Neutrophil (primary cell): ENCODE measurements at regions not wholly inside any gene's neighbourhood (a gene's known extent, or its start where the extent isn't known, plus 50 kb on each side); places are given as distances from the start of the nearest gene placed in this dataset.

Experiments
- H3K27ac ChIP-seq: fragments of 200-600 bp; sonication (generic); 2 replicates; pipeline ENCODE4 v1.5.1; 2016; ENCODE audit warnings: mild to moderate bottlenecking, moderate library complexity
- H3K27me3 ChIP-seq: fragments of 200-600 bp; sonication (generic); 2 replicates; pipeline ENCODE4 v1.6.0; 2016; ENCODE audit warnings: mild to moderate bottlenecking
- H3K36me3 ChIP-seq: fragments of 200-600 bp; sonication (generic); 2 replicates; pipeline ENCODE4 v1.5.1; 2017
- H3K4me1 ChIP-seq, 2 experiments: fragments of 200-600 bp in 1 of 2; sonication (generic) in 1 of 2; 1 replicate in 1 of 2; 2 replicates in 1 of 2; pipeline versions ENCODE4 v1.5.1 to v1.6.1; 2013 to 2016; ENCODE audit warnings: low read depth in 1 of 2, low read length in 1 of 2, mild to moderate bottlenecking in 1 of 2, moderate library complexity in 1 of 2; ENCODE audit not compliant: control insufficient read depth in 1 of 2, insufficient read depth in 1 of 2
- H3K4me3 ChIP-seq, 2 experiments: fragments of 200-600 bp in 1 of 2; sonication (generic) in 1 of 2; 1 replicate in 1 of 2; 2 replicates in 1 of 2; pipeline ENCODE4 v1.5.1; 2013 to 2016; ENCODE audit warnings: low read depth in 1 of 2, low read length in 1 of 2, mild to moderate bottlenecking in 1 of 2, moderate library complexity in 1 of 2
- H3K9me3 ChIP-seq: fragments of 200-600 bp; sonication (generic); 2 replicates; pipeline ENCODE4 v1.5.1; 2016
- TF ChIP-seq, protein P1 (sequence below): fragments of 200-600 bp; sonication (generic); IDR thresholded peaks from 2 replicates; pipeline ENCODE4 v1.5.1; 2016; ENCODE audit warnings: antibody characterized with exemption

DNA sequence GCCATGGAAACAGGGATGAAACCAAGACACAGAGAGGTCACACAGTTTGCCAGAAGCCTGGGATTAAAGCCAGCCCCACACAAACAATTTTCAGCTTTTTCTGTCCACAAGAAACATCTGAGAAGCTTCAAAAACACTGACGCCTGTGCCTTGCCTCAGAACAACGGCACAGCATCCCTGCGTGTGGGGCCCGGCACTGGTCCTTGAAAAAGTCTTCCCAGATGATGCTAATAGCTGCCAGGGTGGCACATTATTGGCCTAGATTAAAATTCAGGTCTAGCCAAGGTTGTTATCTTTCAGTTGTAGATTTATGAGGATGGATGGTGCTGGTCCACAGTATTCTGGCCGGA is 321.4 kb downstream of the HAPSTR1 start:
- TF ChIP-seq, protein P1, sequence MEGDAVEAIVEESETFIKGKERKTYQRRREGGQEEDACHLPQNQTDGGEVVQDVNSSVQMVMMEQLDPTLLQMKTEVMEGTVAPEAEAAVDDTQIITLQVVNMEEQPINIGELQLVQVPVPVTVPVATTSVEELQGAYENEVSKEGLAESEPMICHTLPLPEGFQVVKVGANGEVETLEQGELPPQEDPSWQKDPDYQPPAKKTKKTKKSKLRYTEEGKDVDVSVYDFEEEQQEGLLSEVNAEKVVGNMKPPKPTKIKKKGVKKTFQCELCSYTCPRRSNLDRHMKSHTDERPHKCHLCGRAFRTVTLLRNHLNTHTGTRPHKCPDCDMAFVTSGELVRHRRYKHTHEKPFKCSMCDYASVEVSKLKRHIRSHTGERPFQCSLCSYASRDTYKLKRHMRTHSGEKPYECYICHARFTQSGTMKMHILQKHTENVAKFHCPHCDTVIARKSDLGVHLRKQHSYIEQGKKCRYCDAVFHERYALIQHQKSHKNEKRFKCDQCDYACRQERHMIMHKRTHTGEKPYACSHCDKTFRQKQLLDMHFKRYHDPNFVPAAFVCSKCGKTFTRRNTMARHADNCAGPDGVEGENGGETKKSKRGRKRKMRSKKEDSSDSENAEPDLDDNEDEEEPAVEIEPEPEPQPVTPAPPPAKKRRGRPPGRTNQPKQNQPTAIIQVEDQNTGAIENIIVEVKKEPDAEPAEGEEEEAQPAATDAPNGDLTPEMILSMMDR: no peak
- no peaks in the 10 kb centered on the region for H3K4me1 ChIP-seq
- no peaks in the 10 kb centered on the region for H3K27me3 ChIP-seq
- H3K9me3 ChIP-seq: no peaks in the 10 kb centered on the region
- H3K36me3 ChIP-seq: no peaks in the 10 kb centered on the region
- H3K27ac ChIP-seq: no peak overlapping the region
- H3K4me3 ChIP-seq: no peak overlapping the region

DNA sequence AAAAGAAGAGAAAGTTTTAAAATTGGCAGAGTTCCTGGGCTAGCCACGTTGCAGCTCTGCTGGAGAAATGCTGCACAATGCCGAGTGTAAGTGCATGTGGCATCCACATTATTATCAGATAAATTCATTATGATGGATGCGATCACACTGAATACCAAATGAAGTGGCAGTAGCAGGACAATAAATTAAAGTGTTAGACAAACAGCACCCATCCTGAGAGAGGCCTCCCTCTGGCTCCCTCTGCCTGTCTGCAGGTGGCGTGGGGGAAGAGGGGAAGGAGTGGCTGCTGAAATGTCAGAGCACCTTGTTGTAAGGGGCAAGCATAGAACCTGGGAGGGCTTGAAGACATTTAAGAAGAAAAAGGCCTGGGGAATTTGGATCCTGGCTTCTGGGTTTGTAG is 324.1 kb downstream of the HAPSTR1 start:
- Histone ChIP-seq H3K27ac (no peak overlapping the region), H3K4me3 (no peak overlapping the region), H3K9me3 (no peaks in the 10 kb centered on the region), H3K4me1 (no peaks in the 10 kb centered on the region), H3K36me3 (no peaks in the 10 kb centered on the region), H3K27me3 (no peaks in the 10 kb centered on the region)
- TF ChIP-seq, protein P1: no peak

DNA sequence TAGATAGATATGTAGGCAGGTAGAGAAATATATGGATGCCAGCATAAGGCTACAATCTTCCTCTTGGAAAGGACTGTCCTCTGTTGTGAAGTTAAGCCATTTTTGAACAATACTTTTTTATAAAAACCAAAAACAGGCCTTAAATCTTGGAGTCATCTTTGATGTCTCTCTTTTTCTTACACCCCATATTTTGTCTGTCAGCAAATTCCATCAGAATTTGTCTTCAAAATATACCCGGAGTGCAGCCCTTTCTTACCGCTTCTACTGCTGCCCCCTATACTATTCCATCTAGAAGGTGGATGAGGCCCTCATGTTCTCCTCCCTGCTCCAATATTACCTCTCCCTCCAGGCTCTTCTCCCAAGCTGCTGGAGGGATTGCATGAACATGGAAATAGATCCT is 326.5 kb downstream of the HAPSTR1 start:
- Histone ChIP-seq H3K9me3 (no peaks in the 10 kb centered on the region), H3K27me3 (no peaks in the 10 kb centered on the region), H3K4me3 (no peak overlapping the region), H3K4me1 (no peaks in the 10 kb centered on the region), H3K36me3 (no peaks in the 10 kb centered on the region), H3K27ac (no peak overlapping the region)
- TF ChIP-seq, protein P1: no peak

DNA sequence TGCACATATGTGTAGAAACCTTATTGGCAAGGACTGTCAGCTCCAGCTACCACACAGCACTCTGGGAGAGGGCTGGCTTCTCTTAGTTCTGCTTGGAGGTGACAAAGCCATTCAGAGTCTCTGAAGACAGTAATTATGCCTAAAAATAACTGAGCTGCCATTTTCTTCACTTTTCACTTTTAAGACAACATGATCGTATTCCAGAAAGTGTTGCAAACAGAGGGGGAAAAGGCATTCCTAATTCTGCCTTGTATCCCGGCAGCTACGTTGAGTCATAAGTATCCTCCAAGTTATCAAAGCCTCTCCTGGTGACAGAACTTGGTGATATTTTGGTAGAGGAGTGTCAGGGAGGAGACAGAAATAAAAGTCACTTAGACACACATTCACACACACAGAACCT is 327.7 kb downstream of the HAPSTR1 start:
- Histone ChIP-seq H3K36me3 (no peaks in the 10 kb centered on the region), H3K27me3 (no peaks in the 10 kb centered on the region), H3K4me3 (no peak overlapping the region), H3K9me3 (no peaks in the 10 kb centered on the region), H3K4me1 (no peaks in the 10 kb centered on the region), H3K27ac (no peak overlapping the region)
- TF ChIP-seq, protein P1: no peak

DNA sequence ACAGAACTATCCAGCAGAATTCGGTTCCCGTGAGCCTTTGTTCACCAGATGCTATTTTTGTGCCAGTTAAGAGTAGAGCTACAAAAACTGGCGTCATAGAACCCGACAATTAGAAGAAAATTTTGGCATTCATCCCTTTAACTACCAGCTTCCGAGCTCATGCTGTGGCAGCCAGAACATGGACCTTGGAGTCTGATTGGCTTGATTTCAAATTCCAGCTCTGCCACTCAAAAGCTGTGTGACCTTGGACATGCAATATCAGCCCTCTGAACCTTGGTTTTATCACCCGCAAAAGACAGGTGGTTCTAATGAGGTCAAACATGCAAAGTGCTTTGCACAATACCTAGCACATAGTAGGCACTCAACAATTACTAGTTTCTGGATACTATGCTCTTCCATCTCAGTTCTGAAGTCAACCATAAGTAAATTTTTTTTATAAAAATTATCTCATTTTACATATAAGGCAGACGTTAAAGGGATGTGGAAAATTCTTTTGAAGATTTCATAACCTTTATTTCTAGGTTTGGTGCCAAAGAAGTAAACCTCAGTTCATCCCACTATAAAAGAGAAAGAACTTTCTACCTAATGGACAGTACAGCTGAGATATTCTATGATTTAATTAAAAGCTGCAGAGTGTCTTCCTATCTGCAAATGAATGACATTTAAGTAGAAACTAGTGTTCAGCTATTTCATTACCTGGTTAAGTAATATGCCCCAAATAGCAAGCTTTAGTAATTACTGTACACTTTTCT is 331.5 kb downstream of the HAPSTR1 start:
- H3K4me1 ChIP-seq: no peaks in the 10 kb centered on the region
- no peak overlapping the region for H3K4me3 ChIP-seq
- H3K9me3 ChIP-seq: no peaks in the 10 kb centered on the region
- no peak overlapping the region for H3K27ac ChIP-seq
- no peaks in the 10 kb centered on the region for H3K36me3 ChIP-seq
- H3K27me3 ChIP-seq: no peaks in the 10 kb centered on the region
- TF ChIP-seq, protein P1: no peak
